OCI-LY1 (cell line): ENCODE measurements at regions not wholly inside any gene's neighbourhood (a gene's known extent, or its start where the extent isn't known, plus 50 kb on each side); places are given as distances from the start of the nearest gene placed in this dataset.

Experiments
- H2AFZ ChIP-seq: fragments of 200-600 bp; sonication (generic), shearing (Covaris generic); 2 replicates; pipeline ENCODE4 v1.6.0; 2014; ENCODE audit warnings: antibody characterized with exemption, mild to moderate bottlenecking, low read length
- H3F3A ChIP-seq: fragments of 200-600 bp; sonication (generic), shearing (Covaris generic); 2 replicates; pipeline ENCODE4 v1.6.0; 2014; ENCODE audit warnings: mild to moderate bottlenecking, antibody characterized with exemption, low read length, moderate library complexity; ENCODE audit not compliant: insufficient read depth
- H3K27ac ChIP-seq: fragments of 200-600 bp; sonication (generic); 2 replicates; pipeline ENCODE4 v1.5.1; 2014; ENCODE audit warnings: low read length, mixed run types, mild to moderate bottlenecking, low read depth; ENCODE audit not compliant: poor library complexity, severe bottlenecking
- H3K27me3 ChIP-seq: fragments of 200-600 bp; sonication (generic); 2 replicates; pipeline ENCODE4 v1.6.0; 2014; ENCODE audit warnings: antibody characterized with exemption, mild to moderate bottlenecking, low read length, moderate library complexity; ENCODE audit not compliant: insufficient read depth
- H3K36me3 ChIP-seq: fragments of 200-600 bp; sonication (generic); 2 replicates; pipeline ENCODE4 v1.6.1; 2014; ENCODE audit warnings: mild to moderate bottlenecking, antibody characterized with exemption, low read length, moderate library complexity, mixed read lengths; ENCODE audit not compliant: insufficient read depth
- H3K4me1 ChIP-seq: fragments of 200-600 bp; sonication (generic); 2 replicates; pipeline ENCODE4 v1.5.1; 2014; ENCODE audit warnings: mild to moderate bottlenecking, low read length, moderate library complexity; ENCODE audit not compliant: insufficient read depth, severe bottlenecking
- H3K4me2 ChIP-seq: fragments of 200-600 bp; sonication (generic), shearing (Covaris generic); 2 replicates; pipeline ENCODE4 v1.6.1; 2014; ENCODE audit warnings: low read length
- H3K4me3 ChIP-seq: fragments of 200-600 bp; sonication (generic); 2 replicates; pipeline ENCODE4 v1.5.1; 2014; ENCODE audit warnings: low read length, low read depth, mild to moderate bottlenecking, mixed read lengths; ENCODE audit not compliant: poor library complexity, severe bottlenecking
- H3K79me2 ChIP-seq: fragments of 200-600 bp; shearing (Covaris generic); 2 replicates; pipeline ENCODE4 v1.6.1; 2016; ENCODE audit warnings: mixed run types, low read length, mixed read lengths; ENCODE audit not compliant: insufficient read depth
- H3K9ac ChIP-seq: fragments of 200-600 bp; sonication (generic), shearing (Covaris generic); 2 replicates; pipeline ENCODE4 v1.6.1; 2014; ENCODE audit warnings: mild to moderate bottlenecking, low read length, mixed read lengths
- H3K9me2 ChIP-seq: fragments of 200-600 bp; sonication (generic), shearing (Covaris generic); 2 replicates; pipeline ENCODE4 v1.6.1; 2014; ENCODE audit warnings: low read depth, mild to moderate bottlenecking, low read length, mixed read lengths
- H3K9me3 ChIP-seq: fragments of 200-600 bp; shearing (Covaris generic); 2 replicates; pipeline ENCODE4 v1.6.1; 2014; ENCODE audit warnings: low read length, mixed read lengths
- H4K20me1 ChIP-seq: fragments of 200-600 bp; sonication (generic), shearing (Covaris generic); 2 replicates; pipeline ENCODE4 v1.6.0; 2016; ENCODE audit warnings: mild to moderate bottlenecking, low read length; ENCODE audit not compliant: insufficient read depth
- EZH2 ChIP-seq: fragments of 200-600 bp; sonication (generic), shearing (Covaris generic); IDR thresholded peaks from 2 replicates; pipeline ENCODE4 v1.8.0; 2017; ENCODE audit warnings: borderline replicate concordance, mixed run types, mild to moderate bottlenecking, antibody characterized with exemption, low read length, moderate library complexity, mixed read lengths
- TF ChIP-seq, protein P1 (sequence below): fragments of 200-600 bp; sonication (generic), shearing (Covaris generic); IDR thresholded peaks from 2 replicates; pipeline ENCODE4 v1.5.1; 2017; ENCODE audit warnings: mild to moderate bottlenecking, antibody characterized with exemption, low read length, moderate library complexity, mixed read lengths

DNA sequence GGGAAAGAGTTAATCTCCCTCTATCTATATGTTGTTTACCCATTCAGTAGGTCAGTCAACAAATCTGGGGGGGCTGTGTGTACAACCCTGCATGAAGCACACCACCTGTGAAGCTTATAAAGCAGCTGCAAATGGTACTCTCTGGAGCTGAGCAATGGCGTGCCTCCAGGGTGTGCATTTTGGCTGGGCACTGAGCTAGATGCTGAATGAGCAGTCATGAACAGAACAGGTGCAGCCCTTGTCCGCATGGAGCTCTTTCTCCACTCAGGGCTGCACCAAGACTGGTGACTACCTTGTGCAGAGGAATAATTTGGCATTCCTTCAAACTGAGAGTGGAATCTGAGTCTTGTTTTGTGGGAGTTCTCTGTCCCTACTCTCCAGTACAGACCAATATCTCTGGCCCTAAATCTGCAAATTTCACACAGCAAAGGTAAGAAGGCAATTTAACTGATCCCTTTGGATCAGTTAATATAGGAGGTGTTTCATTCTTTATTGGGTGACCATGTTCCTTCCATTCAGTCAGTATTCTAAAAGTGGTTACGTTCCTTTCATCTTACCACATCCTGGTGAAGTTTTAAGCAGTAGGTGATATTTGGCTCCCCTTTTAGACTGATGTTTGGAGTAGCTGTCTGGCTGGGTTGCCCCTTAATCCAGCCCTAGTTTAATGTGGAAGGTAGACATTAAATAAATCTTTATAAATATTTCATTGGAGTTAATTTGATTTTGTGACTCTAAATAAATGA, 76.0 kb downstream of the GPR88 start:
- Histone ChIP-seq H3K36me3 (no peaks in the 10 kb centered on the region), H3K79me2 (no peaks in the 10 kb centered on the region), H3K4me2 (no peak overlapping the region), H3K4me3 (no peak overlapping the region), H3K9me3 (no peaks in the 10 kb centered on the region), H3F3A (no peaks in the 10 kb centered on the region), H3K4me1 (no peaks in the 10 kb centered on the region), H3K9me2 (no peaks in the 10 kb centered on the region), H3K27me3 (no peaks in the 10 kb centered on the region), H2AFZ (no peak overlapping the region), H4K20me1 (no peaks in the 10 kb centered on the region; the same call in 1 of the 2 replicates), H3K9ac (no peak overlapping the region), H3K27ac (no peak overlapping the region)
- no peak for TF ChIP-seq EZH2
- TF ChIP-seq, protein P1, sequence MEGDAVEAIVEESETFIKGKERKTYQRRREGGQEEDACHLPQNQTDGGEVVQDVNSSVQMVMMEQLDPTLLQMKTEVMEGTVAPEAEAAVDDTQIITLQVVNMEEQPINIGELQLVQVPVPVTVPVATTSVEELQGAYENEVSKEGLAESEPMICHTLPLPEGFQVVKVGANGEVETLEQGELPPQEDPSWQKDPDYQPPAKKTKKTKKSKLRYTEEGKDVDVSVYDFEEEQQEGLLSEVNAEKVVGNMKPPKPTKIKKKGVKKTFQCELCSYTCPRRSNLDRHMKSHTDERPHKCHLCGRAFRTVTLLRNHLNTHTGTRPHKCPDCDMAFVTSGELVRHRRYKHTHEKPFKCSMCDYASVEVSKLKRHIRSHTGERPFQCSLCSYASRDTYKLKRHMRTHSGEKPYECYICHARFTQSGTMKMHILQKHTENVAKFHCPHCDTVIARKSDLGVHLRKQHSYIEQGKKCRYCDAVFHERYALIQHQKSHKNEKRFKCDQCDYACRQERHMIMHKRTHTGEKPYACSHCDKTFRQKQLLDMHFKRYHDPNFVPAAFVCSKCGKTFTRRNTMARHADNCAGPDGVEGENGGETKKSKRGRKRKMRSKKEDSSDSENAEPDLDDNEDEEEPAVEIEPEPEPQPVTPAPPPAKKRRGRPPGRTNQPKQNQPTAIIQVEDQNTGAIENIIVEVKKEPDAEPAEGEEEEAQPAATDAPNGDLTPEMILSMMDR, result no peak

DNA sequence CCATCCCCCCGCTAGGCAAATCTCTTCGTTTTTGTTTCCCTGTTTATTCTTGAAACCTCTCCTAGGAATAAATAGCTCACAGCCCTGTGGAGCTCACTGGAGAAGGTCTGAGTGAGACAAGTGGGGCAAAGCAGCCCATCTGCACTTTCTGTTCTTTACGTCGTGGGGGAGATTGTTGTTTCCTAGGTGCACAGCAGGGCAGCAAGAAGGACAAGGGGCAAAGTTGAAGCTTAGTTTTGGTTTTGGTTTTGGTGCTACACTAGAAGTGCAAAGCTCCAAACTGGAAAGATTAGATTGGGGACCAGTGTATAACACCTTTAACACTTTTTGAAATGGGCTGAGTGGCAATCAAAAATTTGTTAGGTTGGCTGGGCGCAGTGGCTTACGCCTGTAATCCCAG, 76.6 kb downstream of the GPR88 start:
- H3K4me2 ChIP-seq, result no peak overlapping the region

DNA sequence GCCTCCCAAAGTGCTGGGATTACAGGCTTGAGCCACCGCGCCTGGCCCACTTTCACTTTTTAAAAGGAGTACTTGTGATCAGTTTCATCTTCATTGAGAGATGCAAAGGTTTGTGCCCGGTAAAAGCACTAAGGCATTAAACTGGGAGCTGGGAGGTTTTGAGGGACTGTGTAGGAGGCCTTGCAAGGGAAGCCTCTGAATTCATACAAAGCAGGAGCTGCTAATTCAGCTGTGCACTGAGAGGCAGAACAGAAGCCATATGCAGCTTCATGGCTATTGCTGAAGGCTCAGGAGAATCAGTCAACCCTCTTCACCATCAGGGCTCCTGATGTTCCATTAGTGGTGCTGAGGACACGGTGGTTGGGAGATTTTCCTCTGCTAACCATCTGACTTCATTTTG, 77.7 kb downstream of the GPR88 start:
- H2AFZ ChIP-seq, result no peak overlapping the region

More for the DNA sequence above, 76.6 kb downstream of the GPR88 start:
- Histone ChIP-seq H3K79me2 (no peaks in the 10 kb centered on the region), H2AFZ (no peak overlapping the region), H3K9me2 (no peaks in the 10 kb centered on the region), H3K4me1 (no peaks in the 10 kb centered on the region), H3K27ac (no peak overlapping the region), H3K36me3 (no peaks in the 10 kb centered on the region), H3K9me3 (no peaks in the 10 kb centered on the region), H4K20me1 (no peaks in the 10 kb centered on the region; the same call in 1 of the 2 replicates), H3K27me3 (no peaks in the 10 kb centered on the region), H3K9ac (no peak overlapping the region), H3K4me3 (no peak overlapping the region), H3F3A (no peaks in the 10 kb centered on the region)
- TF ChIP-seq EZH2, result no peak
- TF ChIP-seq, protein P1, result no peak

More for the DNA sequence above, 77.7 kb downstream of the GPR88 start:
- Histone ChIP-seq H3K27me3 (no peaks in the 10 kb centered on the region), H3K9ac (no peak overlapping the region), H3K79me2 (no peaks in the 10 kb centered on the region), H3F3A (no peaks in the 10 kb centered on the region), H3K27ac (no peak overlapping the region), H3K36me3 (no peaks in the 10 kb centered on the region), H3K4me3 (no peak overlapping the region), H4K20me1 (no peaks in the 10 kb centered on the region; the same call in 1 of the 2 replicates), H3K4me2 (no peak overlapping the region), H3K4me1 (no peaks in the 10 kb centered on the region), H3K9me3 (no peaks in the 10 kb centered on the region), H3K9me2 (no peaks in the 10 kb centered on the region)
- TF ChIP-seq EZH2, result no peak
- TF ChIP-seq, protein P1, result no peak
